ENCODE measurements at regions not wholly inside any gene's neighbourhood (a gene's known extent, or its start where the extent isn't known, plus 50 kb on each side); places are given as distances from the start of the nearest gene placed in this dataset.
A peak's percentile ranks its signal among the peaks of the same experiment; 100 is the strongest.

DNA sequence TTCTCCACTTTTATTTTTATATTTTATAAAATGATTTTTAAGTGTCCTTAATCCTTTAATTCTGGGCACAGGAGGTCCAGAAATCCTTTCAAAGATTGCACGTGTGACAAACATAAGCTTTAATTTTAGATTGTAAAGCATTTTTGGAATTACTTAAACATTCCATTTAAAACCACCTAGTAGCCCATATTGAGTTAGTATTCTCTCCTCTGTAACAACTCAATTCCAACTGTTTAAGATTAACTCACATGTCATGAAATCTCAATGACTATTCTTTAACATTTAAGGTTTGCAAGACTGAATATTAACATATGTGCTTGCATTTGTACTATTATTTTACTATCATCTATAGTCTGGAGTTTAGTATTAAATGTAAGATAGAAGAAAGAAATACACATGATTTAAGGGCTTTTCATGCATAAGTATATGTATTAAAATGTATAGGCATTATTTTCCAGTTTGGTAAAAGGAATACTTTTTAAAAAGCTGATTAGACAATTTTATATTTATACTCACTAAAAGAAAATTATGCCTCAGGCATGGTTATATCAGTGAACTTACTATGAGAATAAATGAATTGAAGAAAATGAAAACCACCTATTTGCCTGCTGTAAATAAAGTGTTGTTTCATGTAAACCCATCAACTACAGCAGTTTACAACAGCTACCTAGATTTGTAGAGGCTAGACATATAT is 776.9 kb downstream of the SLC6A15 start:
- Histone ChIP-seq H3K27me3 (ENCODE audit: low read depth) (no peaks in the 10 kb centered on the region), H3K27ac (no peak overlapping the region), H3K4me1 (no peaks in the 10 kb centered on the region), H3K9me3 (no peaks in the 10 kb centered on the region), H3K4me3 (no peak overlapping the region), H3K36me3 (no peaks in the 10 kb centered on the region)
- ATAC-seq: no peak
- TF ChIP-seq, protein P1, sequence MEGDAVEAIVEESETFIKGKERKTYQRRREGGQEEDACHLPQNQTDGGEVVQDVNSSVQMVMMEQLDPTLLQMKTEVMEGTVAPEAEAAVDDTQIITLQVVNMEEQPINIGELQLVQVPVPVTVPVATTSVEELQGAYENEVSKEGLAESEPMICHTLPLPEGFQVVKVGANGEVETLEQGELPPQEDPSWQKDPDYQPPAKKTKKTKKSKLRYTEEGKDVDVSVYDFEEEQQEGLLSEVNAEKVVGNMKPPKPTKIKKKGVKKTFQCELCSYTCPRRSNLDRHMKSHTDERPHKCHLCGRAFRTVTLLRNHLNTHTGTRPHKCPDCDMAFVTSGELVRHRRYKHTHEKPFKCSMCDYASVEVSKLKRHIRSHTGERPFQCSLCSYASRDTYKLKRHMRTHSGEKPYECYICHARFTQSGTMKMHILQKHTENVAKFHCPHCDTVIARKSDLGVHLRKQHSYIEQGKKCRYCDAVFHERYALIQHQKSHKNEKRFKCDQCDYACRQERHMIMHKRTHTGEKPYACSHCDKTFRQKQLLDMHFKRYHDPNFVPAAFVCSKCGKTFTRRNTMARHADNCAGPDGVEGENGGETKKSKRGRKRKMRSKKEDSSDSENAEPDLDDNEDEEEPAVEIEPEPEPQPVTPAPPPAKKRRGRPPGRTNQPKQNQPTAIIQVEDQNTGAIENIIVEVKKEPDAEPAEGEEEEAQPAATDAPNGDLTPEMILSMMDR (IDR thresholded peaks at IDR 0.05): no peak
- intact Hi-C loops (cut with DNase I): no loop called here
- no peak for DNase-seq

DNA sequence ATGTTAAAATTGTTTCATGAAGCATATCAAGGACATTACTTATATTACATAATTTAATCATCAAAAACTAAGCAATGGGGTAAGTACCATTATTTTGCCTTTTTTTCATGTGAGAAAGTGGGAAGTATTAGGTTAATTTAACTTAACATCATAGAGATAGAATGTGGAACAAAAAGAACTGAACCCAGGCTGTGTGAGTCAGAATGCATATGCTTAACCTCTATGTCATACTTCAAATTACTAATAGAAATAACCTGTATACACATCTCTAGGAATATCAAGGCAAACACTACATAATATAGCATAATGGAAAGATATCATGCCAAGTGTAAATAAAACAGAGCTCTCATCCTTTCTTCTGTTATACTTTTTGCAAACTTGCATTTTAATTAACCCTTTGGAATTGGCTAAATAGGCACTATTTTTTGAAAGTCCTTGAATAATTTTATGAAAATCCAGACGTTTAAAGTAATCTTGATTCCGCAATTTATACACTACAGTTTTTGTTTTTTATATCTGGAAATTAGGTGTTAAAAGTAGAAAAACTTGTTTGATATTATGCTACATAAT is 777.7 kb downstream of the SLC6A15 start:
- ATAC-seq (no peak), DNase-seq (no peak)
- no peaks in the 10 kb centered on the region for H3K27me3 ChIP-seq (ENCODE audit: low read depth)
- no peak overlapping the region for H3K27ac ChIP-seq
- H3K4me3 ChIP-seq: no peak overlapping the region
- no peaks in the 10 kb centered on the region for H3K36me3 ChIP-seq
- H3K4me1 ChIP-seq: no peaks in the 10 kb centered on the region
- no peaks in the 10 kb centered on the region for H3K9me3 ChIP-seq
- TF ChIP-seq, protein P1 (IDR thresholded peaks at IDR 0.05): no peak
- intact Hi-C loops (cut with DNase I): no loop called here

DNA sequence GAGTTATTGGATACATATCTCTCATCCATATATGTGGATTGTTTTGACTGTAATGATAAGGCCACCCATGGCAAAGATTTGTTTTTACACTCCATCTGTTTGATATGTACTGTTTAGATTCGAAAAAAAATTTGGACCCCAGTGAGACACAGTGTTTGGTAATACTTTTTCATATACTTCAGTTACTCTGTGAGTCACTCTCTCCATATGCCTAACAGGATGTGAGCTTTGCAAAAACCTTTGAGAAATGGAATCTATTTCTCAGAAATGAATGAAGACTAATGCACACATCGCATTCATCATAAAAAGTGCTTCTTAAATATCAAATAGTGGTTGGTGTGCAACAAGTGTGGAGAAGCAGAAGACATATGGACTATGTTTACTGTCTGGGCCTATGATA is 781.5 kb downstream of the SLC6A15 start:
- Histone ChIP-seq H3K27ac (no peak overlapping the region), H3K36me3 (no peaks in the 10 kb centered on the region), H3K9me3 (no peaks in the 10 kb centered on the region), H3K4me1 (no peaks in the 10 kb centered on the region), H3K27me3 (ENCODE audit: low read depth) (no peaks in the 10 kb centered on the region), H3K4me3 (no peak overlapping the region)
- TF ChIP-seq, protein P1 (IDR thresholded peaks at IDR 0.05): no peak
- intact Hi-C loops (cut with DNase I): no loop called here
- ATAC-seq (no peak), DNase-seq (no peak)

DNA sequence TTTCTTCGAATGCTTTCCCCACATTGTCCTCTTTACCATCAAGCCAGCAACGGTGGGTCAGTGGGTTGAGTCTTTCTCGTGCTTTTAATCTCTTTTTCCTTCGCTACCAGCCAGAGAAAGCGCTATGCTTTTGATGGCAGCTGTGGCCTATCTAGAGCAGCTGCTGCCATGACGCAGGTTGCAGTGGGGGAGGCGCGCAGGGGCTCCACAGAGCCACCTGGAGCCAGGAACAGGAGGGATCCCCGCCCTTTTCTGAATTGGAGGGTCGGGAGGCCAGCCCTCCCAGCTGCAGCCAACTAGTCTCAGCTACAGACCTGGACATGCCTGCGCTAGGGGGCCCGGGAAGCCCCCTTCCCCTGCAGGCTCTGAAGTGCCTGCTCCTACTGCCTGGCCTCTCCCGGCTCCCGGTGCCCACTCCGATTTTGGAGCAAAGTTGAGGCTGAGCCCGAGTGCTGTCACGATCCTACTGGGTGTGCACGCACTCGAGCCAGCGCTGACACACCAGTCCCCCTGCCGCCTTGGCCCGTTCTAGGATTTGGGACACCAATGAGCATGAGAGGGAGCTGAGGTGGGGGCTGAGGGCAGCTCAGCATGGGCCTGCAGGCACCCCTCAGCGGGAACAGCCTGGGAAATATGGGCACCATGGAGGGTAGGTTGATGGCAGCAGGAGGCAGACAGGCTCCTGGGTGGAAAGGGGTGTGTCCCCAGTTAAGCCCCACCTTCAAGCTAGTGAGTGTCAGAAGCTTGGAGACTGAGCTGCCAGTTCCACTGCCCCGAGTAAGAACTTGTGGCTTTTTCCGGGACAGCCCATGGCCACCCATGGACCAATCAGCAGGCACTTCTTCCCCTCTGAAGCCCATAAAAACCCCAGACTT is 784.2 kb downstream of the SLC6A15 start:
- H3K27me3 ChIP-seq (ENCODE audit: low read depth): no peaks in the 10 kb centered on the region
- no peak overlapping the region for H3K4me3 ChIP-seq
- DNase-seq (no peak), ATAC-seq (peak in 1 of 2 donors; percentile 51)
- H3K9me3 ChIP-seq: no peaks in the 10 kb centered on the region
- intact Hi-C loops (cut with DNase I): no loop called here
- H3K4me1 ChIP-seq: no peaks in the 10 kb centered on the region
- TF ChIP-seq, protein P1 (IDR thresholded peaks at IDR 0.05): no peak
- H3K36me3 ChIP-seq: no peaks in the 10 kb centered on the region
- no peak overlapping the region for H3K27ac ChIP-seq

DNA sequence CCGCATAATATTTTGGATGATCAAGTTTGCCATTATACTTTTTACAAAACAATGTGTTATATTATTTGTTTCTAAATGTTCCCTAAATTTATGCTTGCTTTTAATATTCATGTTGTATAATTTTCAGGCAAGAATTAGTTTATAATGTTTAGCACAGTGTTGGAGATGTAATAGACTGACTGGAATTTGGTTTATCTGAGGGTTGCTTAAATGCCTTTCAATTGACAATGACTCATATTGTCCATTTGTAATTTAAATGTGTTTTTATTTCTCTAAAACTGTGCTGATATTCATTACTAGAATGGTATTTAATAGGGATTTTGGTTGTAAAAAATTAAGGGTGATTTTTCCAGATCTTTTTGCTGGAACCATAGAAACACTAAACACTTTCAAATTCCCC is 788.4 kb downstream of the SLC6A15 start:
- Histone ChIP-seq H3K4me1 (no peaks in the 10 kb centered on the region), H3K27ac (no peak overlapping the region), H3K4me3 (no peak overlapping the region), H3K27me3 (ENCODE audit: low read depth) (no peaks in the 10 kb centered on the region), H3K36me3 (no peaks in the 10 kb centered on the region), H3K9me3 (no peaks in the 10 kb centered on the region)
- TF ChIP-seq, protein P1 (IDR thresholded peaks at IDR 0.05): no peak
- intact Hi-C loops (cut with DNase I): no loop called here
- DNase-seq: no peak
- ATAC-seq: no peak

Measured in lower lobe of right lung (tissue), 2 donors.